K562 (cell line): ENCODE measurements at regions not wholly inside any gene's neighbourhood (a gene's known extent, or its start where the extent isn't known, plus 50 kb on each side); places are given as distances from the start of the nearest gene placed in this dataset.
A peak's percentile ranks its signal among the peaks of the same experiment; 100 is the strongest.

Source experiments
- ATAC-seq: fragments of 200-7000 bp; cut with Tn5 transposase; 3 replicates; pipeline ENCODE4 v1.9.1; 2020; ENCODE audit warnings: moderate library complexity
- BruUV-seq: library from RNA; stranded (reverse); fragments of 400-500 nt; replicated peaks from 2 replicates; lab custom pipeline; 2021; lab: Mats Ljungman, UMichigan
- CTCF ChIA-PET: fragments of 300-600 bp; formaldehyde crosslinking; extraction: SDS; loops from one replicate; lab custom pipeline; 2021; ENCODE audit warnings: low intra/inter-chr PET ratio; lab: Yijun Ruan, JAX
- POLR2A ChIA-PET: fragments of 300-600, 350-650 bp; sonication (Branson Sonifier 250); formaldehyde crosslinking; extraction: SDS; loops from one replicate; lab custom pipeline; 2021; ENCODE audit warnings: antibody characterized with exemption, inconsistent platforms; lab: Yijun Ruan, JAX
- DNase-seq, 4 experiments: peaks; one replicate each; pipeline versions ENCODE4 v3.0.0 to v3.0.0-alpha.2; 2011 to 2018; ENCODE audit warnings: low spot score in 3 of 4, mixed read lengths in 3 of 4; ENCODE audit errors: extremely low read depth in 1 of 4
- FAIRE-seq: peaks from 2 replicates; lab custom pipeline; 2011; peaks lifted over from hg19 to GRCh38; lab: Jason Lieb, UNC
- H2AFZ ChIP-seq: 2 replicates; pipeline ENCODE4 v1.6.0; 2011; ENCODE audit warnings: low read depth, low read length, control low read depth, inconsistent platforms
- H3K27ac ChIP-seq: fragments of 200-600 bp; 3 replicates; pipeline ENCODE4 v1.8.0; 2011; ENCODE audit warnings: low read depth, mild to moderate bottlenecking, control low read depth, inconsistent platforms, low read length, moderate library complexity, mixed read lengths; ENCODE audit errors: extremely low read depth
- H3K27me3 ChIP-seq, 2 experiments: fragments of 300-600 bp in 1 of 2; 2 replicates in 1 of 2; 3 replicates in 1 of 2; pipeline versions ENCODE4 v1.6.0 to v1.8.0; 2011; ENCODE audit warnings: inconsistent platforms in 2 of 2, low read length in 2 of 2, mild to moderate bottlenecking in 1 of 2, mixed read lengths in 1 of 2, moderate library complexity in 1 of 2; ENCODE audit not compliant: control insufficient read depth in 2 of 2, insufficient read depth in 2 of 2
- H3K36me3 ChIP-seq: fragments of 300-600 bp; 3 replicates; pipeline ENCODE4 v1.8.0; 2011; ENCODE audit warnings: mild to moderate bottlenecking, low read length, inconsistent platforms; ENCODE audit not compliant: control insufficient read depth, insufficient read depth
- H3K4me1 ChIP-seq, 2 experiments: fragments of 200-600 bp in 1 of 2; replicated peaks in 1 of 2; 2 replicates in 1 of 2; 3 replicates in 1 of 2; pipeline versions ENCODE4 v1.5.1 to v1.8.0; 2011; ENCODE audit warnings: inconsistent platforms in 2 of 2, low read length in 2 of 2, mild to moderate bottlenecking in 1 of 2, mixed read lengths in 1 of 2, moderate library complexity in 1 of 2; ENCODE audit not compliant: control insufficient read depth in 2 of 2, insufficient read depth in 2 of 2
- H3K4me2 ChIP-seq: 2 replicates; pipeline ENCODE4 v1.6.1; 2011; ENCODE audit warnings: low read length, control low read depth, inconsistent platforms, mixed read lengths; ENCODE audit not compliant: insufficient read depth
- H3K4me3 ChIP-seq: fragments of 200-600 bp; sonication (generic), shearing (Covaris generic); 2 replicates; pipeline ENCODE4 v1.5.1; 2016; ENCODE audit warnings: control low read depth, inconsistent platforms
- H3K79me2 ChIP-seq: fragments of 200-600 bp; 3 replicates; pipeline ENCODE4 v1.8.0; 2011; ENCODE audit warnings: low read length, inconsistent platforms; ENCODE audit not compliant: control insufficient read depth, insufficient read depth
- H3K9ac ChIP-seq, 2 experiments: 2 replicates each; pipeline versions ENCODE4 v1.6.0 to v1.6.1; 2011; ENCODE audit warnings: low read depth in 2 of 2, low read length in 2 of 2, control low read depth in 1 of 2, inconsistent platforms in 1 of 2, mild to moderate bottlenecking in 1 of 2, mixed read lengths in 1 of 2; ENCODE audit not compliant: insufficient read depth in 1 of 2
- H3K9me1 ChIP-seq: one replicate; pipeline ENCODE4 v1.6.0; 2011; ENCODE audit warnings: inconsistent platforms, mild to moderate bottlenecking, low read length, moderate library complexity; ENCODE audit not compliant: control insufficient read depth, insufficient read depth
- H3K9me3 ChIP-seq: replicated peaks from 2 replicates; pipeline ENCODE4 v1.5.1; 2011; ENCODE audit warnings: low read depth, low read length, inconsistent platforms; ENCODE audit not compliant: control insufficient read depth, insufficient read depth
- H4K20me1 ChIP-seq: replicated peaks from 2 replicates; pipeline ENCODE4 v1.6.1; 2011; ENCODE audit warnings: low read length, inconsistent platforms, mixed read lengths; ENCODE audit not compliant: control insufficient read depth, insufficient read depth
- CEBPB ChIP-seq: fragments of 450-650 bp; IDR thresholded peaks from 2 replicates; pipeline ENCODE4 v1.6.1; 2016; ENCODE audit warnings: missing genetic modification characterization, missing compliant biosample characterization
- ETV1 ChIP-seq: fragments of 450-650 bp; conservative IDR thresholded peaks from 2 replicates; pipeline ENCODE4 v1.6.1; 2016; ENCODE audit warnings: missing genetic modification characterization, control low read depth, low read depth, missing compliant biosample characterization
- MECOM ChIP-seq: fragments of 250-450 bp; sonication (Bioruptor Pico); IDR thresholded peaks from 2 replicates; pipeline ENCODE4 v1.8.0; 2022; ENCODE audit warnings: inconsistent platforms
- NCOA1 ChIP-seq: fragments of 450-650 bp; IDR thresholded peaks from 2 replicates; pipeline ENCODE4 v1.6.1; 2016; ENCODE audit warnings: low read depth
- NR2C2 ChIP-seq, 2 experiments: fragments of 200-800 bp in 1 of 2; sonication (Bioruptor generic) in 1 of 2; sonication (generic) in 1 of 2; formaldehyde crosslinking in 1 of 2; IDR thresholded peaks; 2 replicates each; pipeline versions ENCODE4 v1.6.1 to v1.8.0; 2016 to 2022; ENCODE audit warnings: mild to moderate bottlenecking in 1 of 2, missing compliant biosample characterization in 1 of 2, missing genetic modification characterization in 1 of 2, missing genetic modification reagents in 1 of 2
- OTX1 ChIP-seq: fragments of 450-650 bp; formaldehyde crosslinking; IDR thresholded peaks from 2 replicates; pipeline ENCODE4 v1.4.0; 2022; ENCODE audit warnings: mild to moderate bottlenecking
- POLR2G ChIP-seq: fragments of 200-400 bp; formaldehyde crosslinking; IDR thresholded peaks from 2 replicates; pipeline ENCODE4 v1.6.1; 2017; ENCODE audit warnings: low read depth, mild to moderate bottlenecking, antibody characterized with exemption, low read length, moderate library complexity
- PTRF ChIP-seq: fragments of 450-650 bp; IDR thresholded peaks from 2 replicates; pipeline ENCODE4 v1.6.1; 2016; ENCODE audit warnings: mild to moderate bottlenecking, missing genetic modification characterization, missing compliant biosample characterization
- TAF9B ChIP-seq: fragments of 450-650 bp; IDR thresholded peaks from 2 replicates; pipeline ENCODE4 v1.6.1; 2018; ENCODE audit warnings: mild to moderate bottlenecking; ENCODE audit not compliant: partially characterized antibody
- ZNF232 ChIP-seq: sonication (generic); formaldehyde crosslinking; IDR thresholded peaks from 2 replicates; pipeline ENCODE4 v1.8.0; 2022; ENCODE audit warnings: mild to moderate bottlenecking, missing genetic modification reagents
- ZNF263 ChIP-seq: sonication (generic); formaldehyde crosslinking; IDR thresholded peaks from 2 replicates; pipeline ENCODE4 v1.8.0; 2022; ENCODE audit warnings: mild to moderate bottlenecking, missing genetic modification reagents, borderline replicate concordance
- ZNF347 ChIP-seq: fragments of 450-650 bp; formaldehyde crosslinking; IDR thresholded peaks from 2 replicates; pipeline ENCODE4 v1.4.0; 2020; ENCODE audit warnings: low read depth, mild to moderate bottlenecking, moderate library complexity
- ZNF586 ChIP-seq: fragments of 450-650 bp; formaldehyde crosslinking; conservative IDR thresholded peaks from 2 replicates; pipeline ENCODE4 v1.4.0; 2020; ENCODE audit warnings: mild to moderate bottlenecking, moderate library complexity
- ZNF75A ChIP-seq: fragments of 450-650 bp; formaldehyde crosslinking; IDR thresholded peaks from 2 replicates; pipeline ENCODE4 v1.4.0; 2020; ENCODE audit warnings: mild to moderate bottlenecking
- WGBS: fragments of 100-300 bp; shearing (Covaris generic); methylation state at CpG from one replicate; pipeline ENCODE4 v1.1.6; 2016; ENCODE audit warnings: low coverage, mixed read lengths; ENCODE audit not compliant: insufficient coverage; ENCODE audit errors: missing lambda C conversion rate; 5-methylcytosine and 5-hydroxymethylcytosine counted together
- in situ Hi-C: fragments of 300-500 bp; cut with MboI; formaldehyde crosslinking; loops from 4 replicates; pipeline ENCODE4 v1.15.0; 2018; ENCODE audit warnings: inconsistent platforms, mixed read lengths
- intact Hi-C: fragments of 100-400 bp; cut with micrococcal nuclease; formaldehyde crosslinking; loops from 2 replicates; pipeline ENCODE4 v1.14.2; 2022

- TF ChIP-seq NR2C2 (CRISPR knock-in tag; IDR thresholded peaks at IDR 0.05) (no peak), NR2C2 (tag; IDR thresholded peaks at IDR 0.05) (no peak), MECOM (CRISPR knock-in tag) (no peak), ZNF263 (CRISPR knock-in tag) (no peak), ETV1 (no peak), POLR2G (no peak), ZNF586 (CRISPR knock-in tag) (no peak), ZNF75A (CRISPR knock-in tag) (no peak)
Measured at GRCh38 chr6:154606860-154607259, 96.4 kb upstream of the CNKSR3 start (continued).

GRCh38 chr6:154611241-154611640, 100.8 kb upstream of the CNKSR3 start:
- TF ChIP-seq TAF9B (no peak), PTRF (tag) (no peak), ZNF232 (CRISPR knock-in tag) (no peak), ZNF347 (no peak), NCOA1 (no peak), CEBPB (tag) (no peak), OTX1 (CRISPR knock-in tag) (no peak)
- Histone ChIP-seq H3K27me3 (no peaks in the 10 kb centered on the region; a peak in 1 of 5 replicates), H3K9ac (no peak overlapping the region), H3K4me1 (peaks cover 15 to 44% of the 10 kb centered on the region in 2 experiments), H3K27ac (no peak overlapping the region), H2AFZ (peak overlapping the region; percentile 5; the same call in 1 of the 2 replicates), H3K36me3 (no peaks in the 10 kb centered on the region), H3K9me1 (no peaks in the 10 kb centered on the region), H3K4me2 (no peak overlapping the region), H3K9me3 (no peaks in the 10 kb centered on the region), H4K20me1 (no peaks in the 10 kb centered on the region), H3K79me2 (no peaks in the 10 kb centered on the region), H3K4me3 (no peak overlapping the region)
- in situ Hi-C loops (no loop called here), intact Hi-C loops (no loop called here)
- BruUV-seq, result no TSS peak
- FAIRE-seq (no peak), DNase-seq (no peak), ATAC-seq (no peak)
- CTCF ChIA-PET, result no interaction called here
- POLR2A ChIA-PET, result interaction anchor here (1.5 kb wide), 1 partner anchor 10 kb away, joined by 3 read pairs; no protein-coding TSS in a partner anchor
- 53% methylated on average over 3 of the region's 3 CpGs for WGBS
